Stomach (tissue), 4 donors: ENCODE measurements at regions not wholly inside any gene's neighbourhood (a gene's known extent, or its start where the extent isn't known, plus 50 kb on each side); places are given as distances from the start of the nearest gene placed in this dataset.

ENCODE experiments used
- EP300 ChIP-seq: sonication (generic); formaldehyde crosslinking; IDR thresholded peaks from one replicate; pipeline ENCODE4 v1.6.1; 2017; ENCODE audit warnings: antibody characterized with exemption
- POLR2A ChIP-seq, 4 donors: fragments of 450-650 bp; IDR thresholded peaks; one replicate each; pipeline ENCODE4 v1.6.1; 2016; ENCODE audit warnings: antibody characterized with exemption in 4 of 4, control low read depth in 2 of 4, mild to moderate bottlenecking in 1 of 4, moderate library complexity in 1 of 4
- POLR2AphosphoS5 ChIP-seq, 3 donors: sonication (generic); formaldehyde crosslinking; IDR thresholded peaks; one replicate each; pipeline ENCODE4 v1.6.1; 2016; ENCODE audit warnings: antibody characterized with exemption in 3 of 3
- TF ChIP-seq, protein P1 (sequence below), 7 experiments: fragments of 450-650 bp in 4 of 7; fragments of 200-600 bp in 3 of 7; sonication (generic) in 3 of 7; IDR thresholded peaks; one replicate each; pipeline ENCODE4 v1.5.1; 2016 to 2019; ENCODE audit warnings: antibody characterized with exemption in 7 of 7, control low read depth in 2 of 7, mild to moderate bottlenecking in 1 of 7

DNA sequence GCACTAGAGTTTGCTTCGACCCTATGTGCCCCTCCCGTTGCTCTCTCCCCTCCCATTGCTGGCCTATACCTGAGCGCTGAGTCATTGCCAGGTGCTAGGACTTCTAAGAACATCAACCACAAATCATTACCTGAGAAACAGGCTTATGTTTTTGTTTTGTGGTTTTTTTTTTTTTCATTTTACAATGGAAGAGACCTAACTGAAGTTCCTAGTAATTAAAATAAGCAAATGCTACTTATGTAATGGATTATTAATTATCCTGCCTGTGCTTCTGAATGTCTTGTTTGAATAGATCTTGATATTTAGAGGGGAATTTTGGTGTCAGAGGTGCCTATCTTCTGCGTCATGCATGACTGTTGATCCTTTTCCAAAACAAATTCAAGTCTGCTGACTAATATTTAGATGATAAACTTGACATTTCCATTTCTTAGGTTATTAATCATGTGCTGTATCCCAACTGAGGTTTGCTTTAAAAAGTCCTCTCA, 275.4 kb upstream of the CPEB2 start:
- TF ChIP-seq, protein P1, sequence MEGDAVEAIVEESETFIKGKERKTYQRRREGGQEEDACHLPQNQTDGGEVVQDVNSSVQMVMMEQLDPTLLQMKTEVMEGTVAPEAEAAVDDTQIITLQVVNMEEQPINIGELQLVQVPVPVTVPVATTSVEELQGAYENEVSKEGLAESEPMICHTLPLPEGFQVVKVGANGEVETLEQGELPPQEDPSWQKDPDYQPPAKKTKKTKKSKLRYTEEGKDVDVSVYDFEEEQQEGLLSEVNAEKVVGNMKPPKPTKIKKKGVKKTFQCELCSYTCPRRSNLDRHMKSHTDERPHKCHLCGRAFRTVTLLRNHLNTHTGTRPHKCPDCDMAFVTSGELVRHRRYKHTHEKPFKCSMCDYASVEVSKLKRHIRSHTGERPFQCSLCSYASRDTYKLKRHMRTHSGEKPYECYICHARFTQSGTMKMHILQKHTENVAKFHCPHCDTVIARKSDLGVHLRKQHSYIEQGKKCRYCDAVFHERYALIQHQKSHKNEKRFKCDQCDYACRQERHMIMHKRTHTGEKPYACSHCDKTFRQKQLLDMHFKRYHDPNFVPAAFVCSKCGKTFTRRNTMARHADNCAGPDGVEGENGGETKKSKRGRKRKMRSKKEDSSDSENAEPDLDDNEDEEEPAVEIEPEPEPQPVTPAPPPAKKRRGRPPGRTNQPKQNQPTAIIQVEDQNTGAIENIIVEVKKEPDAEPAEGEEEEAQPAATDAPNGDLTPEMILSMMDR (IDR thresholded peaks at IDR 0.05): no peak
- TF ChIP-seq POLR2A (IDR thresholded peaks at IDR 0.05) (no peak), EP300 (no peak), POLR2AphosphoS5 (IDR thresholded peaks at IDR 0.05) (no peak)
